ENCODE measurements at regions not wholly inside any gene's neighbourhood (a gene's known extent, or its start where the extent isn't known, plus 50 kb on each side); places are given as distances from the start of the nearest gene placed in this dataset.

DNA sequence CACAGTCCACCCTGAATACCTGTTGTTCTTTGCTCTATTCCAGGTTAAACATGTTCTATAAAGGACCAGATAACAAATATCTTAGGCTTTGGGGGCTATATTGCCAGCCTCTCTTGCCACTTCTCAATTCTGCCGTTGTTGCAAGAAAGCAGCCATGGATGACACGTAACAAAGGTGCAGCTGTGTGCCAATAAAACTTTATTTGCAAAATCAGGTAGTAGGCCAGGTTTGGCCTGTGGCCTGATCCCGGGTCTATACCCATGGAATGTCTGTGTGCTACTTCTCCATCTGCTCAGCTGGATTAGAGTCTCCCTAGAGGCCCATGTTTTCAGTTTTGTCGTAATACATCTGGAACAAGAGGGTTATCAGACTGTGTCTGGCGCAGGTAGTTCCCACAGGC, 175.3 kb upstream of the KCNG1 start:
- TF ChIP-seq, protein P1, sequence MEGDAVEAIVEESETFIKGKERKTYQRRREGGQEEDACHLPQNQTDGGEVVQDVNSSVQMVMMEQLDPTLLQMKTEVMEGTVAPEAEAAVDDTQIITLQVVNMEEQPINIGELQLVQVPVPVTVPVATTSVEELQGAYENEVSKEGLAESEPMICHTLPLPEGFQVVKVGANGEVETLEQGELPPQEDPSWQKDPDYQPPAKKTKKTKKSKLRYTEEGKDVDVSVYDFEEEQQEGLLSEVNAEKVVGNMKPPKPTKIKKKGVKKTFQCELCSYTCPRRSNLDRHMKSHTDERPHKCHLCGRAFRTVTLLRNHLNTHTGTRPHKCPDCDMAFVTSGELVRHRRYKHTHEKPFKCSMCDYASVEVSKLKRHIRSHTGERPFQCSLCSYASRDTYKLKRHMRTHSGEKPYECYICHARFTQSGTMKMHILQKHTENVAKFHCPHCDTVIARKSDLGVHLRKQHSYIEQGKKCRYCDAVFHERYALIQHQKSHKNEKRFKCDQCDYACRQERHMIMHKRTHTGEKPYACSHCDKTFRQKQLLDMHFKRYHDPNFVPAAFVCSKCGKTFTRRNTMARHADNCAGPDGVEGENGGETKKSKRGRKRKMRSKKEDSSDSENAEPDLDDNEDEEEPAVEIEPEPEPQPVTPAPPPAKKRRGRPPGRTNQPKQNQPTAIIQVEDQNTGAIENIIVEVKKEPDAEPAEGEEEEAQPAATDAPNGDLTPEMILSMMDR (IDR thresholded peaks at IDR 0.05; ENCODE audit: extremely low read depth in 1 of 2, insufficient read depth in 1 of 2, low read depth in 1 of 2, low read length in 2 of 2): no peak
- no peak for TF ChIP-seq EZH2 (IDR thresholded peaks at IDR 0.05; ENCODE audit: borderline replicate concordance, low read depth, low read length, severe bottlenecking)
- TF ChIP-seq JUN (IDR thresholded peaks at IDR 0.05; ENCODE audit: borderline replicate concordance, insufficient read depth, insufficient read length, low read depth): no peak
- TF ChIP-seq, protein P2, sequence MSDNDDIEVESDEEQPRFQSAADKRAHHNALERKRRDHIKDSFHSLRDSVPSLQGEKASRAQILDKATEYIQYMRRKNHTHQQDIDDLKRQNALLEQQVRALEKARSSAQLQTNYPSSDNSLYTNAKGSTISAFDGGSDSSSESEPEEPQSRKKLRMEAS (IDR thresholded peaks at IDR 0.05; ENCODE audit: insufficient read depth, insufficient read length): no peak
- TF ChIP-seq POLR2AphosphoS5 (IDR thresholded peaks at IDR 0.05; ENCODE audit: insufficient read depth, low read depth, low read length): no peak
